Hematopoietic multipotent progenitor cell treated with erythropoietin and hydrocortisone succinate and interleukin-3 and kit ligand, for 6 days (in vitro differentiated cells): ENCODE measurements at regions not wholly inside any gene's neighbourhood (a gene's known extent, or its start where the extent isn't known, plus 50 kb on each side); places are given as distances from the start of the nearest gene placed in this dataset.
A peak's percentile ranks its signal among the peaks of the same experiment; 100 is the strongest.
"Not testable (repeated sequence)": the region's sequence is repeated elsewhere in the genome, so short reads cannot be mapped to it uniquely, and the experiment has no call there.

Experiments used
- DNase-seq: peaks from one replicate; pipeline ENCODE4 v3.0.0-alpha.2; 2015

DNA sequence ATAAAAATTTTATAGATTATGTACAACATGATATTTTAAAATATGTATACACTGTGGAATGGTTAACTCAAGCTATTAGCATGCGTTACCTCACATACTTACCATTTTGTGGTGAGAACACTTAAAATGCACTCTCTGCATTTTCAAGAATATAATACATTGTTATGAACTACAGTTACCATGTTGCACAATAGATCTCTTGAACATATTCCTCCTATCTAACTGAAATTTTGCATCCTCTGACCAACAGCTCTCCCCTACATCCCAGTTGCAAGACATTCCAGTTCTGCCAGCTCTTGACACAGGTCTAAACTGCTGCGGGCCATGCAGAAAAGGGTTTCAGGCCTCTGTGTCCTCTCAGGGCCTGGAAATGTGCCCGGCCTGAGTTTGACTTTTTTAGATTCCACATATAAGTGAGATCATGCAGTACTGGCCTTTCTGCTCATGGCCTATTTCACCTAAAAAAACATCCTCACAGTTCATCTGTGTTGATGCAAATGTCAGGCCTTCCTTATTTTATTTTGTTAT lies 113.7 kb downstream of the CDCA7 start:
- DNase-seq, result no peak

DNA sequence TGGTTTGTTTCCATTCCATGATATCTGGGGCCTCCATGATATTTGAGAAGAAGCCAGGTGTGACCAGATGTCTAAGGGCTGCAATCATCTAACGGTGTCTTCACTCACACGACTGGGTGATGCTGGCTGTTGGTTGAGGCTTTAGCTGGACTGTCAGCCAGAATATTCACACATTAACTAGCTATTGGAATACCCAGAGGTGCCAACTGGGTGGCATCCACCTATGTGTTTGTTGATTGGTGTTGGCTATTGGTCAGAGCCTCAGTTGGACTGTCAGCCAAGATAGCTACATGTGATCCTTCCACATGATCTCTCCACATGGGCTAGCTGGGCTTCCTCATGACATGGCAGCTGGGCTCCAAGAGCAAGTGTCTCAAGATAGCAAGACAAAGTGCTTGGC lies 117.4 kb downstream of the CDCA7 start:
- no peak for DNase-seq

DNA sequence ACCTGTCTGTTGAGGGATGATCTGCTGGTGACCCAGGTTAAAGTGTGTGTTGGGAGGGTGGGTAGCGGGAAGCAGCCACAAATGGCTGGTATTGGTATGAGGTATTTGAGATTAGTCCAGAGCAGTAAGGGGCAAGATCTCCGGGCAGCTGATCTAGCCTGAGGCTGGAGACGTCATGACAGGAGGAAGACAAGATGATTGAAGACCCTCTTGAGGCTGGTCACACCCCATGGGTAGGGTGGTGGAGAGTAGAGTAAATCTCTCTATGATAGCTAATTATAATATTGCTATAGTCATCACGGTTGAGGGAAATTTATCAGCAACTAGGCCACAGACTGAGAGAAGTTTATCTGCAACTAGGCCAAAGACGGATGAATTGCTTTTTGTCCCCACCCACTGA lies 128.5 kb downstream of the CDCA7 start:
- DNase-seq, result no peak

DNA sequence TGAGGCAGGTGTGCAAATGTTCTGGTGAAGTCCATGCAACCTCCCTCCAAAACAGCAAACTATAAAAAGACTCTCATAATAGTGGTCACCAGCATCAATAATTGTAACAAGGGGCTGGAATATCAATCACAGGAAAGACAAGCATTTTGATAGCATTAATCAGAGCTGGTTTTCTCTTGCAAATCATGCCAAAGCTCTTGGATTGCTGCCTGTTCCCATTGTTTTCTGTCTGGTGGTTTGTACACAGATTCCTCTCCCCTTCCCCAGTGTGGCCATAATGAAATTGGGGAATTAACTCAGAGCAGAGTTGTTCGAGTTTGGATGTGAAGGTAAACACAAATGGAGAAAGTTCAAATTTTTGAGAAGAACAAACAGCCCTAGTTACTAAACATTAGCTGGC lies 134.2 kb downstream of the CDCA7 start:
- no peak for DNase-seq

DNA sequence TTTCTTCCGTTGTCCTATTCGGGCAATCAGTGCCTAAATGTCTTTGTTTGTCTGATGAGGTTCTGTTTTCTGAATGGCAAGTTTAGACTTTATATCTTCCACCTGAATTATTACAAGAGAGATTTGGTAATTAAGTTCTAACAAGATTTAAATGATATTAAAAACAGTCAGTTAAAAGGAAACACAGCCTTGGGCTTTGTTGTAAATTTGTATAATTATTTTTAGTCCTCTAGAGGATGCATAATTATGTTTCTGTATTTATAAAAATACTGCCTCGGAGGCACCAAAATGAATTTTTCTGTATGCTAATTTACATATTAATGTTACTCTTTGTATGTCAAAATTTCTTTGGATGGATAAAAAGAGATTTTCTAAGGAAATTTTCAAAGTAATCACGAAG lies 136.7 kb downstream of the CDCA7 start:
- DNase-seq, result no peak

DNA sequence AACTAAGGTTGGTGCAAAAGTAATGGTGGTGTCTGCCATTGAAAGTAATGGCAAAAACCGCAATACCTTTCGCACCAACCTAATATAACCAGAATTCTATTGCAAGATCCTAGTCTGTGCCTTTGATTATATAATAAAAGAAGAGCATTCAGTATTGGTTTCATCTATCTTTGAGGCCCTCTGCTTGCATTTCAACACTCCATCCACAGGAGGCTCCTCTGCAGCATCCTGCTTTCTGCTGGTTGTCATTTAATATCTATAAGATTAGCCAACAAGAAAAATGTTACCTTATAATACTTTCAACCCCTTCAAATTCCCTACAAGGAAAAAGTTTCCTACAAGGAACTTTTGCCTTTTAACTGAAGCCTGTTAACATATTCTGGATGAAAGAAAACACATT lies 139.2 kb downstream of the CDCA7 start:
- no peak for DNase-seq

DNA sequence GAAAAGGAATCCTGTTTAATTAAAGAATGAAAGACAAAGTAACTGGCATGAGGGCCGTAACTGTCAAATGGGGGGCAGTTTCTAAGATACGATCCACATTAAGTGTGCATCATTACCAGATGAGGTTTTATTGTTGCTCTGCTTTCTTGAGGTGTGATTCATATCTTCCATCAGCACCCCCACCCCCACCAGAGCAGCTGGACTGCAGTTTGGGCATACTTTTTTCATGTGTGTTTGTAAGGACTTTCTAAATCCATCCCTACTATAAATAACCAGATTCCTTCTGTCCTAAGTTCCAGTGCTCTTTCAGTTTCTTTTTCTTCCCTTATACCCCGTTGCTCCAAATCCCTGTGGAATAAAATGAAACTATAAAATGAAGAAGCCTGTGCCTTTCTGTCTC lies 142.1 kb downstream of the CDCA7 start:
- DNase-seq, result no peak

DNA sequence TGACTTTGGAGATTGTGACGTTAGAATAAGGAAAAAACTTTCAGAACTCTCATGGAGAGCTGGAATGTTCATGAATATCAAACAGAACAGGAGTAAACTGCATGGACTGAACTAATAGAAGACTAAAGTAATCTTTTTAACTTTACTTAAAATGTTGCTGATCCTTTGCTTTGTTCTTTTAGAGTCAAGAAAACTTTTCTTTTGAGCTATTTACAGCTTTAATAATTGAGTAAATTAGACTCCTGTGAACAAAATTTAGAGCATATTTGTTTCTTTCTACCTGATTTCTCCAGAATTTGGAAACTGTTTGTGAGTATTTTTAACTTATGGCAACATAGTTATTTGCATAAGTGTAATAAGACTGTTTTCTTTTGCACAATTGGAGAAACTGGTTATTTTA lies 146.3 kb downstream of the CDCA7 start:
- no peak for DNase-seq

DNA sequence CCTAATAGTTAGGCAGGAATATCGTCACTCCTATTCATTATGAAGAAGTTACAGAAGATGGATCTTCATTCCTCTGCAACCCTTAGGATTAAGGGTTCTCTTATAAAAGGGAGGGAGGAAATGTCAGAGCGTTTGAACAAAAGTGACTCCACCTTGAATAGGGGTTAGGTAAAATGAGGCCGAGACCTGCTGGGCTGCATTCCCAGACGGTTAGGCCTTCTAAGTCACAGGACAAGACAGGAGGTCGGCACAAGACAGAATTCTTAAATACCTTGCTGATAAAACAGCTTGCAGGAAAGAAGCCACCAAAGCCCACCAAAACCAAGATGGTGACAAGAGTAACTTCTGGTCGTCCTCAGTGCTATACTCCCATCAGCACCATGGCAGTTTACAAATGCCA lies 147.6 kb downstream of the CDCA7 start:
- no peak for DNase-seq

DNA sequence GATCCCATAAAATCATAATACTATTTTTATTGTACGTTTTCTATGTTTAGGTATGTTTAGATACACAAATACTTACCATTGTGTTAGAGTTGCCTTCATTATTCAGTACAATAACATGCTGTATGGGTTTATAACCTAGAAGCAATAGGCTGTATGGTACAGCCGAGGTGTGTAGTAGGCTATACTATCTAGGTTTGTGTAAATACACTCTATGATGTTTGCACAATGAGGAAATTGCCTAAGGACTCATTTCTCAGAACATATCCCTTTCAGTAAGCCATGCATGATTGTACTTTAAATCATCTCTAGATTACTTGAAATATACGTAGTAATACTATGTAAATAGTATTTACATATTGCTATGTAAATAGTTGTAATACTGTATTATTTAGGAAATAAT lies 156.7 kb downstream of the CDCA7 start:
- no peak for DNase-seq

DNA sequence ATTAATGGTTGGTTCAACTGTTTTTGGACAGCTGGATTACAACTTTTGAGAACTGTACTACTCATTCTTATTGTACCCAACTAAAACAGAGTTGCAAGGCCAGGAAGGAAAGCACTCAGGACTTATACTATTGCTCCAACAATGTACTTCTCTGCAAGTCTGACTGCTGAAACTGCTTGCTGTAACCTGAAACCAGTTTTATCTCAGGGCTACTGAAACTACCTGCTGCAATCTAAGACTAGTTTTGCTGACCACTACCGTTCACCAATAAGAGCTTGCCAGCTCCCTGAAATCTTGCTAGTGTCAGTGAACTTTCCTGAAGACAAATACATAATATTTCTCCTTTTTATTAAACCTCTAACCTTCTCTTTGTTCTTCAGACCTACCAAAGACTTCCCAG lies 157.3 kb downstream of the CDCA7 start:
- no peak for DNase-seq

DNA sequence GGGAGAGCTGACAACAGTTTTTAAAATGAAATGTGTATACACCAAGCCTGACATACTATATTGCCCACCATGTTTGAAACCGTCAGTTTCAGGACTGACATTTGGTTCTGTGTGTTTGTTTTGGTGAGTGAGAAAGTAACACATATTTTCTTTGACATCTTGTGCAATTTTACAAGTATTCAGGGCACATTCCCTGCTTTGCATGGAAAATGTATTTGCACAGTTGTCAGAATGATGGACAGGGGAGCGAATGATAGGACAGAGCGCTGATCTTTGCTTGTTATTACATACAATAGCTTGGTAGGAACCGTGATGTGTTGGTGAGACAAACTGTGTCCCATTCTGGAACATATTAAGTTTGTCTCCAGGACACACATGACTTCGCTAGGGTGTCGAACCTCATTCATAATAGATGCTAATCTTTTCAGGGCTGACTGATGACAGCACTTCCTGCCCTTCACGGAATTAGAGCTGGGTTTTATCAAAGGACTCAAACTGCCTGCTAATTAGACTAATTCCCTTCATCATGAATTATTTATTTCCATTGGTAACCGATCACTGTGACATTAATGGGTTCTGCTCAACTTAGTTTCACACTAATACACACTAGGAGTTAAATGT lies 158.5 kb downstream of the CDCA7 start:
- DNase-seq, result no peak

DNA sequence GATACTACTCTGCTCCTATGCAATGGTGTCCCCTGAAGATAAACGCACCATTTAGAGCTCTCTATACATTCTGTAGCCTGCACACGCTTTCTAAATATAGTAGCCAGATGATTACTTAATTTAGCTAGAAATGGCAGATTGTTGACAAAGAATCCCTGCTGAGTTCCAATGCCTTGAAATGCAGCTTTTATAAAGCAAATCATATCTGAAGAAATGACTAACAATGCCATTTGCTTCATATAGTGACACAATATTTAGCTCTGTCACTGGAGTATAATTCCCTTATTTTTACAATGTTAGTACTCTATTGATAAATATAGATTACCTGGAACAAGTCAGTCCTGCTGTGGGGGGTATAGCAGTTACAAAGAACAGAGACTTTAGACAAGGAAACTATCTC lies 166.2 kb downstream of the CDCA7 start:
- no peak for DNase-seq

DNA sequence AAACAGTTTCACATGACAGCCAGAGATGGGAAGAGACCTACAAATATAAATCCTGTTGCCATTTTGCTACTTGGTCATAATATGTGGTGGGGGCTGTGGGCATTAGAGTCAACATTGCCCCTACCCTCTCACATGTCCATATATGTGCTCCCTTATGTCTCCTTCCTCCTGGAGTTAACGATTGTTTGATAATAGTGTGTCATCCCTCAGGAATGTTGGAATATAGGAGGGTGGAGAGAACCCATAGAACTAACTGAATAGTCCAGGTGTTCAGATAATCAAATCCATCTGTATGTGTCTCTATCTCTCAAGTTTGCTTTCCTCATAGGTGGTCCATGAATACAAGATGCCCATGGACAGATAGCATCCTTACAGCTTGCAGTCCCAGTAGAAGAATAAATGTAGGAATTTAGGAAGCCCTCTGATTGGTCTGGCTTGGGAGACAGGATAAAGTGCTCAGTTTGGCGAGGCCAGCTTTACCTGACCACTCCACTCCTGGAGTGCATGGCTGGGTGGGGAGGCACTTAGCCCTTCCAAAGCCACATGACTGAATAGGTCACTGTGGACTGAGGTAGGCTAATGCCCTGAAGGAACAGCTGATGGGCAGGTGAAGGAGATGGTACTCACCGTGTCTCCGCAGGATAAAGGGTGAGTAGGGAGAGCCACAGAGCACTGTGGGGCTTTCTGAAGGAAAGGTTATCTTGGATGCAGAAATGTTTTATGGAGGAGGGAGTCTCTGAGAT lies 166.9 kb downstream of the CDCA7 start:
- DNase-seq, result no peak

DNA sequence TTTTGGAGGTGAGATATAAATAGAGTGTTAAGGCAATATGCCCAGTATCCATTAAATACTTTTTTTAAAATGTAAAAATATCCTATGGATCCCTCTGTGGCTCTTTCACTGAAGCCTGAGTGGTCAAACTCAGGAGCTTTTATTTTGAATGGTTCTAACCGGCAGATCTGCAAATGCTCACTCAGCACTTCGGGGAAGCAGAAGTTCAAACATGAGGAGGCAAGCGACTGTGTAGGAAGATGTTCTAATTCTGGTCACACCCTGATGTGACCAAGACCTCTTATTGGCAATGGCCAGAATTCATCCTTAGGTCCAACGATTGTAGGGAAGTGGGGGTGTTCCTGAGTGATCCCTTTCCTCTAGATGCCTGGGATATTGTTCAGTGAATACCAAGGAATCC lies 168.8 kb downstream of the CDCA7 start:
- DNase-seq, result no peak

DNA sequence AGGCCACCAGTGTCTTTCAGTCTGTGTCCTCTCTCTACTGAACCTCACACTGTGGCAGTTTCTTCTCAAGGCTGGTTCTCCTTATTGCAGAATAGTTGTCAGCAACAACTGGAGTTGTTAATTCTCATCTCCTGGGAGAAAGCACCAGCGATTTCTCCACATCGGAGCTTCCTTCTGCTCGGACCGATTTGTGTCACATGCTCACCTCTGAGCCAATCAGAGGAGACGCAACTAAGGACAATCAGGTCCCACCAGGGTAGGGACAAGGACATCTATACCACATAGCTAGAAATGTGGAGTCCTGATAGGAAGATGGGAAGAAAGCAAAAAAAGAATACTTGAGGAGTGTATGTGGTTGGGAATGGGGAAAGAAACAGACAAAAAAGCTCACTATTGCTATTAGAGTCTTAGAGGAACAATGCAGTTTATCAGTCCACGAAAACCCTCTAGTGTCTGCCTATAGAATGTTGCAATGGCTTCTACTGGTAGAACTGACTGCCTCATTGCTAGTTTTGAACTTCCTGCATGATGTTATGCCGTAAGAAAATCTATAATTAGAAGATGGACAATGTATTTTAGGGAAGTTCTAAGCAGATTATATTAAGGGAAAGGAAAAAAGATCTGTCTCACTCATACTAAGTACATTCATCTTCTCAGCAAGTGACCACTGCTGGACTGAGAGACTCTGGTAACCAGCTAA lies 169.7 kb downstream of the CDCA7 start:
- DNase-seq, result no peak

DNA sequence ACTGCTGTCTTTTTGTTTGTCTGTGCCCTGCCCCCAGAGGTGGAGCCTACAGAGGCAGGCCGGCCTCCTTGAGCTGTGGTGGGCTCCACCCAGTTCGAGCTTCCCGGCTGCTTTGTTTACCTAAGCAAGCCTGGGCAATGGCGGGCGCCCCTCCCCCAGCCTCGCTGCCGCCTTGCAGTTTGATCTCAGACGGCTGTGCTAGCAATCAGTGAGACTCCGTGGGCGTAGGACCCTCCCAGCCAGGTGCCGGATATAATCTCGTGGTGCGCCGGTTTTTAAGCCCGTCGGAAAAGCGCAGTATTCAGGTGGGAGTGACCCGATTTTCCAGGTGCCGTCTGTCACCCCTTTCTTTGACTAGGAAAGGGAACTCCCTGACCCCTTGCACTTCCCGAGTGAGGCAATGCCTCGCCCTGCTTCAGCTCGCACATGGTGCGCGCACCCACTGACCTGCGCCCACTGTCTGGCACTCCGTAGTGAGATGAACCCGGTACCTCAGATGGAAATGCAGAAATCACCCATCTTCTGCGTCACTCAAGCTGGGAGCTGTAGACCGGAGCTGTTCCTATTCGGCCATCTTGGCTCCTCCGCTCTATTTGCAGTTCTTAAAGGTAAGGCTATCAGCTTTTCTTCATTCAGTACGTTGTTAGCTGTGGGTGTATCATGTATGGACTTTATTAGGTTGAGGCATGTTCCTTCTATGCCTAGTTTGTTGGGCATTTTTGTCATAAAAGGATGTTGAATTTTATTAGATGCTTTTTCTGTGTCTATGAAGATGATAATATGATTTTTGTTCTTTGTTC lies 178.3 kb downstream of the CDCA7 start:
- not testable (repeated sequence) for DNase-seq

DNA sequence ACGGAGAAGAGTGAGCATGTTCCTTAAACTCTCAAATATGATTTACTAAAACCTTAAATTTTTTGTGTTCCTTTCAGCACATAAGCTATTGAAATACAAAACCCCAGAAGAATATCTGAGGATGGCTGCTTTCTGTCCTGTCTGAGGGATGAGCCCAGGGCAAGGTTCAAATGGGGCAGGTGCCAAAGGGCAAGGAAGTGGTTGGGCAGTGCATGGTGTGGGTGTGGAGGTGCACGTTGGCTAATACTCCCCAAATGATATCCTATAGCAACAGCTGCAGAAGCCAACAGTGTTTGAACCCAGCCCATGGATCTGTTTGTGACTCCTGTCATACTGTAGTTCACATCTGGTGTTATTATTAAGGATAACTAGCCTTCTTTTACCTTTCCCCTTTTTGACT lies 183.0 kb downstream of the CDCA7 start:
- no peak for DNase-seq

DNA sequence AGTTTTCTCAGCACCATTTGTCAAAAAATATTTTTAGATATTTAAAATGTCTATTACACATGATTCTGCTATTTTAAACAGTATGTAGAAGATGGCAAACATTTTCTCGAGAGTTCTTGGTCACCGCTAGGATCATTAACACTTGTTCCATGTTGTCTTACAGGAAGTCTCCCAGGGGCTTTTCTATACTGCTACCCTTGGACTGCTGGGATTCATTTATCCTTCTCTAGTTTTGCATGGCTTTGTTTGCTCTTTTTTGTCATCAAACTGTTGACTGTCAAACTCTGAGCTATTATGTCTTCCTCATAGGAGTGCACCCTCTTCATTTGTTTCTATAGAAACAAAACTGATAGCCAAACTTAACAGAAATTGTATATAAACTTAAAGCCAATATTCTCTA lies 184.9 kb downstream of the CDCA7 start:
- no peak for DNase-seq

DNA sequence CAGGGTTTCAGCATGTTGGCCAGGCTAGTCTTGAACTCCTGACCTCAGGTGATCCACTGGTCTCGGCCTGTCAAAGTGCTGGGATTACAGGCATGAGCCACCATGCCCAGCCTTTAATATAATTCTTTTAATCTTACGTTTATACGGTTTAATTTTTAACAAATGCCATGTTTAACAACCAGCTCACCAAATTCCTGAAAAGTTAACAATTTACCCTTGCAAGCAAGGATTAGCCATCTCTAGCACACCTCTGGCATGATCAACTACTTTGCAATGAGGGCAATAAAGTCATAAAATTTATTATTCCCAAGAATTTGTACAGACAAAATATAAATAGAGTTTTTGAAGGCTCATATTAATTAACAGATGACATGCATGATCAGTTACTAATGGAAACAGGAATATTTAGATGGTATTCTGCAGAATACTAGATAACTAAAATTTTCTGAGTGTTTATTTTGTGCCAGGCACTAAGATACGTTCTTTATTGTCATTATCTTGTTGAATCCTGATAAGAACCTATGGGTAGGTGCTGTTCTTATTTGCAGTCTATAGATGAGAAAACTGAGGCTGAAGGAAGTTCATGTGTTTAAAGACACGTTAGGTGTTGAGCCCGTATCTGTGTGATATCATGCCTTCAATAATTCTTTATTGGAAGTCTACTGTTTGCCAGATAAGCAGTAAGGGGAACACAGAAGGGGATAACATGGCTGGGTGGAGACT lies 190.1 kb downstream of the CDCA7 start:
- DNase-seq, result no peak

DNA sequence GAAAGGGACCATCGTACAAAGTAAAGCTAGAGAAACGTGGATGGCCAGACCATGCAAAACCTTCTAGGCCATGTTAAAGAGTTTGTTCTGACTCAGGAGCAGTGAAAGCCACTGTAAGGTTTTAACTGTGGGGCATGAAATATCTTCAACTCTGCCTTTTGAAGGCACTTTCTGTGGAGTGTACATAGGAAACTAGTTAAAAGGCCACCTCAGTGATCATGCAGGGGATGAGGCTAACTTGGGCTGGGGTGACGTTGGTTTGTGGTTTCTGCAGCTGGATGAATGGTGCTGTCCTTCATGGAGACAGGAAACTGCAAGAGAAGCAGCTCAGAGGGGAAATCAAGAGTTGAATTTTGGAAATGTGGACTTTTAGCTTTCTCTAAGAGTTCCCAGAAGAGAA lies 190.7 kb downstream of the CDCA7 start:
- DNase-seq, result peak; percentile 3

DNA sequence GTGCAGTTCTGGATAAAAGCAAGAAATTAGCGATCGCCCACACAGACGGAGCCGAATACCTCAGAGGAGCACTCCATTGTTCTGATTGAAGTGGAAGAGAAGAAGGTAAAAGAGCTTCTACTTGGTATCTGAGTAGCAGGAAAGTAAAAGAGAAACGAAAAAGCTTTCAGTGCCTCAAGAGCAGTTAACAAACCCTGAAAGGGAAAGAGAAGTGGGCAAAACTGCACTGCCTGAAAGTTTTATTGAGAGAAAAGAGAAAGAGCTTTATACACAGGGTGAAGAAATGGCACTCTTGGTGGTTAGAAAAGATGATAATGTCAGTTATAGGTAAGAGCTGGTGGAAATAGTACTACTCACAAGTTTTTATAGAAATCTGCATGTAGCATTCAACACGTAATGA lies 192.8 kb downstream of the CDCA7 start:
- no peak for DNase-seq

DNA sequence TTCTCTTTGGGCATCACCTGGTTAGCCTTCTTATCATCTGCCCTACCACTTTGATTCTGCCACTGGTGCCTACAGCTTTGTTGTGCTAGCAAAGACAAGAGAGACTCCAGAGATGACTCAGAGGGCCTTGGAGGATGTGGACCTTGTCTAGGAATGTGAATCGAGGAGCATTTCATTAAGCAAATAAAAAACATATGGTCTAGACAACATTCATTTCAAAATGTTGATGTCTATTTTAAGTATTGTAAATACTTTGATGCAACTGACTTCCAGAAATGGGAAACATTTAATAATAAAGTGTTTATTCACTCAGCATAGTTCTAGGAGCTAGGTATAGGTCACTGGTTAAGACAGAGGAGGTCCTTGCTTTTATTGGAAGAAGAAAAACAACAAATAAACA lies 195.5 kb downstream of the CDCA7 start:
- DNase-seq, result no peak
